Occipital lobe (tissue), 1 donor: ENCODE measurements at regions not wholly inside any gene's neighbourhood (a gene's known extent, or its start where the extent isn't known, plus 50 kb on each side); places are given as distances from the start of the nearest gene placed in this dataset.
A peak's percentile ranks its signal among the peaks of the same experiment; 100 is the strongest.

Experiments
- DNase-seq: peaks from one replicate; lab custom pipeline; 2025; lab: John Stamatoyannopoulos, UW

DNA sequence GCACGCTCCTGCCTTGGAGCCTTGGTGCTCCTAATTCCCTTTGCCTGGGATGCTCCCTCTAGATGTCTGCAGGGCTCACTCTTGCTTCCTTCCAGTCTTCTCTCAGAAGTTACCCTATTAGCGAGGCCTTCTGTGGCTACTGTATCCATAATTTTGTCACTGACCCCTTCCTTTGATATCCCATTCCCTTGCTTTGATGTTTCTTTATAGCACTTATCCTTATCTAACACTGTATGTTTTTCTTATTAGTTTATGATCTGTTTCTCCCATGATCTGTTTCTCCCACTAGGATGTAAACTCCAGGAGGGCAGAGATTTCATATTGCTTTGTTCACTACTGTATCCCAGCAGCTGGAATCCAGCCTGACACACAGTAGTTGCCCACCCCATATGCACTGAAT is 263.4 kb downstream of the FOXD2 start:
- DNase-seq, result no peak

DNA sequence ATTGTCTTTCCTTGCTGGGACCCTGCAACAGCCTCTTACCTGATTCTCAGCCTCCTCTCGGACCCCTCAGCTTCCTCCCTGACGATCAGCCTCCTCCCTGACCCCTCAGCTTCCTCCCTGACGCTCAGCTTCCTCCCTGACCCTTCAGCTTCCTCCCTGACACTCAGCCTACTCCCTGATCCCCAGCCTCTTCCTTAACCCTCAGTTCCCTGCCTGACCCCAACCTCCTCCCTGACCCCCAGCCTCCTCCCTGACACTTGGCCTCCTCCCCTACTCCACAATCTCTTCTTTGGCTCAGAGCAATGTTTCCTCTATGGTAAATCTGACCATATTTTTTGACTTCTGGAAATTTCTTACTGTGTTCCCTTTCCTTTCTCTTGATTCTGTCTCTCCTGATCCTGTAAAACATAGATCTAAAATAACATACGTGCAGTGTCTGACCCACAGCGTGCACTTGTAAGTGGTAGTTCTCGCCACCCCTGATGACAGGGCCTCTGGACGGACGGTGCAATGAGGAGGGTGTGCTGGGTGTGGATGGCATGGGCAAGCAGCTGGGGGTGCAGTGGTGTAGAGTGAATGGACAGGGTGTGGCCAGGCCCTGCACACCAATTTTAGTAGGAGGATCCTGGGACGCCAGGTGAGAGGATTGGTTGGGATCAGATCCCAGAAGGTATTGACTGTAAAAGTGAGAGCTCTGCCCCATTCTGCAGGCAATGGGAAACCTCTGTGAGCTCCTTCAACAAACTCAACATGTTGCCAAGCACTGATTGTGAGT is 264.1 kb downstream of the FOXD2 start:
- no peak for DNase-seq

DNA sequence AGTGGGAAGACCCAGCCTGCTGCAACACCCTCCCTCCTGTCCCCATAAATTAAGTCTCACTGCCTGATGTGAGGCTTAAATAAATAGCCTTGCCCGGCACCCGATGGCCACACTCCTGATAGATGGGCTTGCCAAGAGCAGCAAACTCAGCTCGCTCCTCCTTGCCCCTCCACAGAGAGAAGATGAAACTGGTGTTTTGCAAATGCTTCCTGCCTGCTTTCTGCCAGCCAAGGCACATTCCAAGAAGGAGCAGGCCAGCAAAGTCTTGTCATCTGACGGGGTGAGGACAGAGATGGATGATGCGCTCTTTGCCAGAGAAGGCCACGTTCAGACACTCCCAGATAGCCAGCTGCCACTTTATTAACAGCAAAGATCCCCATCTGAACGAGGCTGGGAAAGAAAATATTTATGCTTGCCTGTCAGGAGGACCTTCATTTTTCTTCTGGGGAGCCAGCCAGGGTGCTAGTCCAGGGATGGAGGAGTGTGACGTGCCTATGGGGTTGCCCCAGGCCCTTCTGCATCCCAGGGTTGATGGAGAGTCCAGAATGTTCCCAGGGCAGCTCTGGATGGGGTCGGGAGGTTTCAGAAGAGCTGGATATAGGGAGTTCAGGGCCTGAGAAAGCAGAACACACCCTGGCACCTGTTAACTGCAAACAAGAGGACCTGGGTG is 265.4 kb downstream of the FOXD2 start:
- no peak for DNase-seq

DNA sequence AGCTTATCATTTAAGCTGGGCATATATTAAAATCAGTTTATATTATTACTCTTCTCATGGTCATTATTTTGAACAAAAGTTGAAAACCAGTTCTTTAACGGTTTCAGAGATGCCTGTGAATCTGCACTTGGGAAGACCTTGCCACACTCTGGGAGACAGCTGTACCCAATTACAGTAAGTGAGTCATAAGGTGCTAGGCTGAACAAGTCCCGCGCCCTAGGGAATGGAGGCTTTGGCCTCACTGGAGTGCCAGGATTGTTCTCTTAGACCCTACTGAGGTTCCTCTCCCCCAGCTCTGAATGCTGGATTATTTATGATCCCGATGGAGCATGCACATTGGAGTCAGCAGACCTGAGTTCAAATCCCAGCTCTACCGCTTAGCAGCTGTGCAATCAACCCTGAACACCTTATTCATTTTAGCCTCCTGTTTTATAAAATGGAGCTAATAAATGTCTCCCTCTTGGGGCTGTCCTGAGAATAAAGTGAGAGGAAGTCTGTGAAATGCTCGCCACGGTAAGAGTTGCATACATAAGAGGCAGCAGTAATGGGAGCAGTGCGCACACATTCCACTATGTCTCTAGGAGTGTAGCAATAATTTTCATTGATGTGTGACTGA is 266.2 kb downstream of the FOXD2 start:
- no peak for DNase-seq

DNA sequence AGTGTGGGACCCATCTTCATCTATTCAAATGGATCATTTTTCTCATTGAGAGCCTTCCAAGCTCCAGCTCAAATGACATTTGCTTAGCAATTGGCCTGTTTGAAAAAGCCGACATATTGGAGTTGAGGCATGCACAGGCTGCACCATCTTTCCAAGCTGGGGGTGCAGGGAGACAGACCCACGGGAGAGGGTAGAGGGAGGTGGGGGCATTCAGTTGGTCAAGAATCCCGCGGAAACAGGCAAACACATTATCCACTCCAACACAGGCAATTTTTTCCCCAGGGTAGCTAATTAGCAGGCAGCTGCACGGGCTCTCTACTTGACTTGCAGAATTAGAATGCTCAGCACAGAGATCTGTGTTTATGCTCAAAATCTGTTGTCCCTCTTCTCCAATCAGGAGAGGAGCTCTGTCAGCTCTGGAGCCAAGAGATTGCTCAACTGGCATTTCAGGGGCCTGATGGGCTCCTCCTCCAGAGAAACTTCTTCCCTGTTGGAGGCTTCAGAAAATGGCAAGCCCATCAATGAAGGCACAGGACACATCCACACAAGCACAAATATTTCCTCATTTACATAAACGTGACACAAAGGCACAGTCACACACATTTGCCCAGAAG is 267.8 kb downstream of the FOXD2 start:
- DNase-seq, result no peak

DNA sequence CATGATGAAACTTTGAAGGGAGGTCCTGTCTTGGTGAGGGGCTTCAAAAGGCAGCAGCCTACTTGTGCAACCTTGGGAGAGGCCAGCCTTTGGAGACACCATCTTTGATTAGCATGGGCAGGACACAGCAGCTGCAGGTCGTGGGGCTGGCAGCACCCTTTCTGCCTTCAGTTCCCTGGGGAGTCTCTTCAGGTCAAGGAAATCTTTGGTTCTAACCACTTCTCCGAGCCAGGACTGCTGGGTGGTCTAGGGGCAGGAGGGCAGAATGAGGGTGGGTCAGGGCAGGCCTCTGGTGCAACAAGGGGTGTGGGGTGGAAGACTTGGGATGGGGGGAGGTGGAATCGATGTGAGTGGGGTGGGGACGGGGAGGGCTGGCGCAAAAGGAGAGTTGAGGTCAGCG is 269.7 kb downstream of the FOXD2 start:
- DNase-seq, result no peak

DNA sequence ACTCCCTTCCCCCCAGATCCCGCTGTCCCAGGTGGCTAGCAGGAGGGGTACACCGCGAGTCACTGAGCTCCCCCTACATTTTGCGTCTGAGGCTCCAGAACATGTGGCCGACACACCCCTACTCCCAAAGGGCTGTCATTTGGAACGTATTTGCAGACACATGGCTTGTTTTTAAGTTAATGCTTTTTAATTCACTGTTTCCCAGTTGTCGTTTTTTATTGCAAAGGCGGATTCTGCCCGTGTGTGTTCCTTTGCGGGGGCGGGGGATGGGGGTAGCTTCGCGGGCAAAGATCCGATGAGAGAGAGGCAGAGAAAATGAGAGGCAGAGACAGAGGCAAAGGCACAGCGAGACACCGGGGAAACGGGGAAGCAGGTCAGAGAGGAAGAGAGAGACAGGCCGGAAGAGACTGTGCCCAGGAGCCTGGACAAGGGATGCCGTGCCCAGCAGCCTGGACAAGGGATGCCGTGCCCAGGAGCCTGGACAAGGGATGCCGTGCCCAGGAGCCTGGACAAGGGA is 270.2 kb downstream of the FOXD2 start:
- DNase-seq, result no peak

DNA sequence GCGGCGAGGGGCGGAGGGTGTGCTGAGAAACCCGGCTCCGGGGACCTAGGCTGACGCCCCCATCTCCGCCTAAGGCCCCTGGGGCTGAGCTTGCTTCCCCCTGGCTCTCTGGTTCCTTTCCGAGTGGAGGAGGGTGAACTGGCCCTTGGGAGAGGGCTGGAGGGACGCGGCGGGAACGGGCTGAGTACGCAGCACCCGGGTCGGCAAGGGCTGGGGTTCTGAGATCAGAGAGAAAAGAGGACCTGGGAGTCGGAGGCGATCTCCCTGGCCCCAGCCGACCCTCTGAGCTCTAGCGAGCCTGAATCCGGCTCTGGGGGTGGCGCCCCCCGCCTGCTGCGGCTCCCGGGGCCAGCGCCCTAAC is 270.8 kb downstream of the FOXD2 start:
- DNase-seq, result no peak

DNA sequence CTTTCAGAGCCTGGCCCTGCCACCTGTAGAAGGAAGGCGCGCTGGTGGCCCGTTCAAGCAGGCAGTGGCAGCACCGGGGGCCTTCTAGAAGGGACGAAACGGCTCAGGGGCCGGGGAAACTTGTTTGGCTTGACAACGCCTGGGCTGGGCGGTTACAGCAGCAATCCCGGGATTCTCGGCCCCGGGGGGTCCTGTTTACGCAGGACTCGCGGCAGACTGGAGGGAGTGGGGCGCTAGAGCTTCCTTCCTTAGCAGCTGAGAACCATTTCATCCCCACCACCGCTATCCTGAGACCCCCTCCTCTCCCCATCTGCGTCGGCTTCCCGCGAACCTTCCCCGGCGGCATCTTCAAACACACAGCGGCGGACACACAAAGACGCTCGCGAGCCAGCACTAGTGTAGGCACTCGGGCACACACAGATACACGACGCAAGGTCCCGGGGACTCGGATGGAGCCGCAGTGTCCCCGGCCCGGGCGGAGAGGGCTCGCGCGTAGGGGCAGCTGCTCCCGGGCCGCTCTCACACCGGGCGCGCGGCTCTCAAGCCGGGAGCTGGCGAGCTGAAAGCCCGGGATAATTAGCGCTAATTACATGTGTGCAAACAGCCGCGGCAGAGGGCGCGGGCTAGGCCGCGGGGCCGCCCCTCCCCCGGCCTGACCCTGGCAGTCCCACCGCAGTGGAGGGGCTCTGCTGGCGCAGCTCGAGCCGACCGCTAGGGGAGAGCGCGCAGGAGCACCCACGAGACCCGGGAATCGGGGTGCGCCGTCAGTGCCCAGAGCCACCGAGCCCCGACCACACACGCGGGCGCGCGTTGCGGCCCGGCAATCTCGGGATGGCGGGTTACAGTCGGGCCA is 271.4 kb downstream of the FOXD2 start:
- DNase-seq, result no peak

DNA sequence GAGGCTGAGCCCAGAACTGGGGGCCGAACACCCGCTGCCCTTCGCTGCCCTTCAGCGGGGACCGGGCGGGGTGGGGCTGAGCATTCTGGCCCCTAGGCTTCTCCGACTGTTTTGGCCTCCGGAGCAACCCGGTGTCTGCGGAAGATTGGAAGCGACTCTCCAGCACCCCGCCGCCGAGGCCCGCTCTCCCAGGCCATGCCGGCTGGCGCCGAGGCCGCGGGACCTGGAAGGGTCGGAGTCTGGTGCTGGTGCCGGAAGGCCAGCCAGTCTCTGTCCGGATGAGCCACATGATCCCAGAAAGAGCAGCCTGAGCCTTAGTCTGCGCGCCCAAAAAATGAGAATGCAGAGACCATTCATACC is 272.0 kb downstream of the FOXD2 start:
- no peak for DNase-seq

DNA sequence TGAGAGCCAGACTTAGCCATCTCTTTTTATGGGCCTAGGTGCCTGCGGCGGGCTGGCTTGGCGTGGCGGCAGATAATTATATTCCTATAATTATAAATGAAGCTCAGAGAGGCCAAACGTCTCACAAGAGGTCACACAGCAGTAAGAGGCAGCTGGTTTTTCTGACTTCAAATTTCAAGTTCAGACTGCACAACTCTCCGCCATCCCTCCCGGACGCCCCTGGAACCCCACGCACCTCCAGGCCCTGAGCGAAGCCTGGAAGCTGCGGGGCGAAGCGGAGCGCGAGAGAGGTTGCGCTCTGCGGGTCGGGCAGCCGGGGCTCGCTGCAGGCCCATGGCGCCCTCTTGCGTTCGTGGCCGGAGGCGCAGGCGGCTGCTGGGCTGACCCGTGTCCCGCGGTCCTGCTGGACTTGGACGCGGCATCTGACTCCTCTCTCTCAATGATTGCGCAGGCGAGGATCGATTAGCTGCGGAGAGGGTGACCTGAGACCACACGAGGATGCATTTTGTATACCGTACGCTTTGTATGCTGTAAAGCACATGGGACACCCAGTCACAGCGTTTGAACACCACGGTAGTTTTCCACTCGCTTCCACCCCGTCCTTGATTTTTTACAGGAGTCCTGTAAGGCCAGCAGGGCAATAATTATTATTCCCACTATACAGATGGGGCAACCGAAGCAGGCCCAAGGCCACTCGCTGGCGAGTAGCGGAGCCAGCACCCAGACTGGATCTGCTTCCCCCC is 272.7 kb downstream of the FOXD2 start:
- peak; percentile 20 for DNase-seq
